Sigmoid colon (tissue), 6 donors: ENCODE measurements at regions not wholly inside any gene's neighbourhood (a gene's known extent, or its start where the extent isn't known, plus 50 kb on each side); places are given as distances from the start of the nearest gene placed in this dataset.

ENCODE experiments used
- DNase-seq: peaks from one replicate; pipeline ENCODE4 v3.0.0-alpha.2; 2019
- H3K27ac ChIP-seq, 4 donors: fragments of 200-600 bp; sonication (generic); one replicate each; pipeline ENCODE4 v1.5.1; 2016 to 2019; ENCODE audit warnings: mild to moderate bottlenecking in 1 of 4
- H3K27me3 ChIP-seq, 3 donors: fragments of 200-600 bp; sonication (generic); one replicate each; pipeline ENCODE4 v1.5.1; 2019; ENCODE audit warnings: mild to moderate bottlenecking in 1 of 3
- H3K36me3 ChIP-seq, 4 donors: fragments of 200-600 bp; sonication (generic); one replicate each; pipeline ENCODE4 v1.5.1; 2016 to 2019
- H3K4me1 ChIP-seq, 4 donors: fragments of 200-600 bp; sonication (generic); one replicate each; pipeline ENCODE4 v1.5.1; 2017 to 2019
- H3K4me3 ChIP-seq, 4 donors: fragments of 200-600 bp; sonication (generic); one replicate each; pipeline ENCODE4 v1.5.1; 2017 to 2019; ENCODE audit warnings: mild to moderate bottlenecking in 2 of 4, moderate library complexity in 1 of 4
- H3K9me3 ChIP-seq, 4 donors: fragments of 200-600 bp in 3 of 4; sonication (generic) in 3 of 4; one replicate each; pipeline versions ENCODE4 v1.5.1 to v1.6.1; 2013 to 2019
- EP300 ChIP-seq, 4 donors: sonication (generic); formaldehyde crosslinking; IDR thresholded peaks; one replicate each; pipeline ENCODE4 v1.6.1; 2017; ENCODE audit warnings: antibody characterized with exemption in 4 of 4
- POLR2AphosphoS5 ChIP-seq, 4 donors: sonication (generic); formaldehyde crosslinking; IDR thresholded peaks; one replicate each; pipeline ENCODE4 v1.6.1; 2017; ENCODE audit warnings: antibody characterized with exemption in 4 of 4
- WGBS, 2 donors: extraction: QIAGEN DNeasy Blood & Tissue Kit; methylation state at CpG; one replicate each; pipeline ENCODE4 v1.1.7; 2013; 5-methylcytosine and 5-hydroxymethylcytosine counted together
- intact Hi-C: fragments of 100-400 bp; cut with DNase I; formaldehyde crosslinking; loops from one replicate; pipeline ENCODE4 v1.15.1; 2023
- donor health status: healthy with polysubstance abuse.
- donor health status: healthy.

DNA sequence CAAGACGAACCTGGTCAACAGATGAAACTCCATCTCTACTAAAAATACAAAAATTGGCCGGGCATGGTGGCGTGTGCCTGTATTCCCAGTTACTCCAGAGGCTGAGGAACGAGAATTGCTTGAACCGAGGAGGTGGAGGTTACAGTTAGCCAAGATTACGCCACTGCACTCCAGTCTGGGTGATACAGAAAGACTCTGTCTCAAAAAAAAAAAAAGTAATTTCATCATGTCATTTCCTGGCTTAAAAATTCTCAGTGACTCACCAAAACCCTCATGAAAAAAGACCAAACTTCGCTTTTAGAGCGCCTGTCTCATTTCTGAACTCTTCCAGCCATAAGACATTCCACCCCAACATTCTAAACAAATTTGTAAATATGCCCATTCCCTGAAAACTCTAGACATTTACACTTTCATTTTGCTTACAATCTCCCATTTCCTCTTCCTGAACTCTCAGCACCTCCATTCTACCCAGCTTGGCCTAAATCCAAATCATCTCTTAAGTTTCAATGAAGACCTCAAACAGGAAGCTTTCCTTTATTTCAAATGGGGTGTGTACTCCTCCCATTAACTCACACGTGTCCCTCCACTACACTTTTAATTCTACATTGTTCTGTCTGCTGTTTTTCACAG lies 50.5 kb upstream of the PRRC2C start:
- DNase-seq: peak; percentile 75
- TF ChIP-seq EP300 (IDR thresholded peaks at IDR 0.05) (no peak), POLR2AphosphoS5 (IDR thresholded peaks at IDR 0.05) (peak in 1 of 4 donors; percentile 27)
- Histone ChIP-seq H3K27me3 (no peaks in the 10 kb centered on the region), H3K9me3 (no peaks in the 10 kb centered on the region), H3K4me3 (no peak overlapping the region), H3K36me3 (no peaks in the 10 kb centered on the region), H3K27ac (peak overlapping the region in 3 of 4 donors; percentile 47 to 70 (median 49)), H3K4me1 (no peaks in the 10 kb centered on the region)
- intact Hi-C loops: no loop called here
- WGBS, 2 donors: 61 to 70% methylated on average over 9 of the region's 9 CpGs
